SH-SY5Y (cell line): ENCODE measurements at regions not wholly inside any gene's neighbourhood (a gene's known extent, or its start where the extent isn't known, plus 50 kb on each side); places are given as distances from the start of the nearest gene placed in this dataset.

ENCODE experiments used
- GATA2 ChIP-seq: IDR thresholded peaks from 2 replicates; pipeline ENCODE4 v1.6.1; 2011; ENCODE audit warnings: mild to moderate bottlenecking, low read depth, low read length
- GATA3 ChIP-seq: IDR thresholded peaks from 2 replicates; pipeline ENCODE4 v1.6.1; 2011; ENCODE audit warnings: low read depth, mild to moderate bottlenecking, low read length, moderate library complexity

GRCh38 chr1:90850898-90851710 lies 134.0 kb upstream of the BARHL2 start:
- TF ChIP-seq GATA3 (no peak), GATA2 (no peak)
